ENCODE measurements at regions not wholly inside any gene's neighbourhood (a gene's known extent, or its start where the extent isn't known, plus 50 kb on each side); places are given as distances from the start of the nearest gene placed in this dataset.

- Histone ChIP-seq H3K4me3 (ENCODE audit: low read length in 2 of 2) (no peak overlapping the region), H3K9ac (ENCODE audit: low read depth in 1 of 2, low read length in 2 of 2) (no peak overlapping the region), H3K9me3 (ENCODE audit: control insufficient read depth in 2 of 2, low read length in 2 of 2) (no peaks in the 10 kb centered on the region), H3K27me3 (ENCODE audit: control insufficient read depth in 2 of 2, insufficient read depth in 2 of 2, low read length in 2 of 2) (no peaks in the 10 kb centered on the region), H3K27ac (ENCODE audit: low read depth in 2 of 2, low read length in 2 of 2) (no peak overlapping the region), H3K4me1 (ENCODE audit: control insufficient read depth in 2 of 2, insufficient read depth in 2 of 2, low read length in 2 of 2) (peaks cover 0 to 5% of the 10 kb centered on the region in 2 donors), H3K36me3 (ENCODE audit: control insufficient read depth in 2 of 2, insufficient read depth in 2 of 2, low read length in 2 of 2) (no peaks in the 10 kb centered on the region)
These were observed 301.9 kb upstream of the PITX2 start for GRCh38 chr4:110924761-110925160.

- Histone ChIP-seq H3K4me3 (ENCODE audit: low read length in 2 of 2) (no peak overlapping the region), H3K36me3 (ENCODE audit: control insufficient read depth in 2 of 2, insufficient read depth in 2 of 2, low read length in 2 of 2) (no peaks in the 10 kb centered on the region), H3K9me3 (ENCODE audit: control insufficient read depth in 2 of 2, low read length in 2 of 2) (no peaks in the 10 kb centered on the region), H3K27ac (ENCODE audit: low read depth in 2 of 2, low read length in 2 of 2) (no peak overlapping the region), H3K9ac (ENCODE audit: low read depth in 1 of 2, low read length in 2 of 2) (no peak overlapping the region), H3K4me1 (ENCODE audit: control insufficient read depth in 2 of 2, insufficient read depth in 2 of 2, low read length in 2 of 2) (peaks cover 0 to 5% of the 10 kb centered on the region in 2 donors), H3K27me3 (ENCODE audit: control insufficient read depth in 2 of 2, insufficient read depth in 2 of 2, low read length in 2 of 2) (no peaks in the 10 kb centered on the region)
These were observed 304.0 kb upstream of the PITX2 start for GRCh38 chr4:110926841-110927400.

DNA sequence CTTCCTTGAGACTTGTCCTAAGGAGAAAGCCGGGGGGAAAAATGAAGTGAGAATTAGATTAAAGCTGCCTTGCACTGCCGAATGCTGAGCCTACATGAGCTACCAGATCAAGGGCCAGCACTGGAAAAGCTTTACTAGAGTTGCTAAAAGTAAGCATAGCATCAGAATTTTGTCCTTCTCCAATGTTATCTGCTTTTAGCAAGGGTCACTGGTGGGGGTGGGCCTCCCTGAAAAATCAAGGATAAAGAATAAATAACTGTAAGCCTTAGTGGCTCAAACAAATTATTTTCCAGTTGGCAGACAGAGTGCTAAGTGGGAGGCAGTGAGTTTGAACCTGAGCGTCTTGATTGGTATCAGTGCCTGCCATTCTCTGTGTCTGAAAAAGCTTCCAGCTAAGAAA lies 310.5 kb upstream of the PITX2 start:
- Histone ChIP-seq H3K9me3 (ENCODE audit: control insufficient read depth in 2 of 2, low read length in 2 of 2) (no peaks in the 10 kb centered on the region), H3K4me3 (ENCODE audit: low read length in 2 of 2) (no peak overlapping the region), H3K9ac (ENCODE audit: low read depth in 1 of 2, low read length in 2 of 2) (no peak overlapping the region), H3K27ac (ENCODE audit: low read depth in 2 of 2, low read length in 2 of 2) (no peak overlapping the region), H3K27me3 (ENCODE audit: control insufficient read depth in 2 of 2, insufficient read depth in 2 of 2, low read length in 2 of 2) (no peaks in the 10 kb centered on the region), H3K36me3 (ENCODE audit: control insufficient read depth in 2 of 2, insufficient read depth in 2 of 2, low read length in 2 of 2) (no peaks in the 10 kb centered on the region), H3K4me1 (ENCODE audit: control insufficient read depth in 2 of 2, insufficient read depth in 2 of 2, low read length in 2 of 2) (no peaks in the 10 kb centered on the region)

DNA sequence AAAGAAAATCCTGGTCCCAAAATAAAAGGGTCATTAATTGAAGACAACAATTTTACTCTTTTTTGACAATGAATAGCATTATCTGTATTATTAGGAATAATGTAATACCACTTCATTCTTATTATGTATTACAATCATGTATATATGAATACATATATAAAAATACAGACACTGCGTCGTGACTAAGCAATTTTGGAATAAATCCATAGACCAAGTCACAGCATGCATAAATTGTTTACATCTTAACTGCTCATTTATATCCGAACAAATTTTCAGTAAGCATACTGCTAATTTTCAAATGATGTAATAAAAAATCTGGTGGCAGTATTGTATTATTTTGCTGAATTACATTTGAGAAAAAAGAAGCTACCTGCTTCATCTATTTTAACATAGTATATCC lies 321.6 kb upstream of the PITX2 start:
- no peak overlapping the region for H3K4me3 ChIP-seq (ENCODE audit: low read length in 2 of 2)
- no peak overlapping the region for H3K9ac ChIP-seq (ENCODE audit: low read depth in 1 of 2, low read length in 2 of 2)
- H3K36me3 ChIP-seq (ENCODE audit: control insufficient read depth in 2 of 2, insufficient read depth in 2 of 2, low read length in 2 of 2) = no peaks in the 10 kb centered on the region
- H3K27ac ChIP-seq (ENCODE audit: low read depth in 2 of 2, low read length in 2 of 2) = no peak overlapping the region
- H3K27me3 ChIP-seq (ENCODE audit: control insufficient read depth in 2 of 2, insufficient read depth in 2 of 2, low read length in 2 of 2) = no peaks in the 10 kb centered on the region
- no peaks in the 10 kb centered on the region for H3K4me1 ChIP-seq (ENCODE audit: control insufficient read depth in 2 of 2, insufficient read depth in 2 of 2, low read length in 2 of 2)
- H3K9me3 ChIP-seq (ENCODE audit: control insufficient read depth in 2 of 2, low read length in 2 of 2) = no peaks in the 10 kb centered on the region

GRCh38 chr4:110945600-110945999 lies 322.7 kb upstream of the PITX2 start:
- Histone ChIP-seq H3K27ac (ENCODE audit: low read depth in 2 of 2, low read length in 2 of 2) (no peak overlapping the region), H3K27me3 (ENCODE audit: control insufficient read depth in 2 of 2, insufficient read depth in 2 of 2, low read length in 2 of 2) (no peaks in the 10 kb centered on the region), H3K4me3 (ENCODE audit: low read length in 2 of 2) (no peak overlapping the region), H3K9me3 (ENCODE audit: control insufficient read depth in 2 of 2, low read length in 2 of 2) (no peaks in the 10 kb centered on the region), H3K4me1 (ENCODE audit: control insufficient read depth in 2 of 2, insufficient read depth in 2 of 2, low read length in 2 of 2) (no peaks in the 10 kb centered on the region), H3K9ac (ENCODE audit: low read depth in 1 of 2, low read length in 2 of 2) (no peak overlapping the region), H3K36me3 (ENCODE audit: control insufficient read depth in 2 of 2, insufficient read depth in 2 of 2, low read length in 2 of 2) (no peaks in the 10 kb centered on the region)

- Histone ChIP-seq H3K36me3 (ENCODE audit: control insufficient read depth in 2 of 2, insufficient read depth in 2 of 2, low read length in 2 of 2) (no peaks in the 10 kb centered on the region), H3K4me3 (ENCODE audit: low read length in 2 of 2) (no peak overlapping the region), H3K4me1 (ENCODE audit: control insufficient read depth in 2 of 2, insufficient read depth in 2 of 2, low read length in 2 of 2) (no peaks in the 10 kb centered on the region), H3K9ac (ENCODE audit: low read depth in 1 of 2, low read length in 2 of 2) (no peak overlapping the region), H3K9me3 (ENCODE audit: control insufficient read depth in 2 of 2, low read length in 2 of 2) (no peaks in the 10 kb centered on the region), H3K27me3 (ENCODE audit: control insufficient read depth in 2 of 2, insufficient read depth in 2 of 2, low read length in 2 of 2) (no peaks in the 10 kb centered on the region), H3K27ac (ENCODE audit: low read depth in 2 of 2, low read length in 2 of 2) (no peak overlapping the region)
These were observed 326.7 kb upstream of the PITX2 start for GRCh38 chr4:110949542-110949941.

- H3K9me3 ChIP-seq (ENCODE audit: control insufficient read depth in 2 of 2, low read length in 2 of 2) = no peaks in the 10 kb centered on the region
- no peak overlapping the region for H3K27ac ChIP-seq (ENCODE audit: low read depth in 2 of 2, low read length in 2 of 2)
- no peak overlapping the region for H3K4me3 ChIP-seq (ENCODE audit: low read length in 2 of 2)
- H3K9ac ChIP-seq (ENCODE audit: low read depth in 1 of 2, low read length in 2 of 2) = no peak overlapping the region
- H3K27me3 ChIP-seq (ENCODE audit: control insufficient read depth in 2 of 2, insufficient read depth in 2 of 2, low read length in 2 of 2) = no peaks in the 10 kb centered on the region
- H3K36me3 ChIP-seq (ENCODE audit: control insufficient read depth in 2 of 2, insufficient read depth in 2 of 2, low read length in 2 of 2) = no peaks in the 10 kb centered on the region
- H3K4me1 ChIP-seq (ENCODE audit: control insufficient read depth in 2 of 2, insufficient read depth in 2 of 2, low read length in 2 of 2) = no peaks in the 10 kb centered on the region
These were observed 327.9 kb upstream of the PITX2 start for GRCh38 chr4:110950731-110951130.

DNA sequence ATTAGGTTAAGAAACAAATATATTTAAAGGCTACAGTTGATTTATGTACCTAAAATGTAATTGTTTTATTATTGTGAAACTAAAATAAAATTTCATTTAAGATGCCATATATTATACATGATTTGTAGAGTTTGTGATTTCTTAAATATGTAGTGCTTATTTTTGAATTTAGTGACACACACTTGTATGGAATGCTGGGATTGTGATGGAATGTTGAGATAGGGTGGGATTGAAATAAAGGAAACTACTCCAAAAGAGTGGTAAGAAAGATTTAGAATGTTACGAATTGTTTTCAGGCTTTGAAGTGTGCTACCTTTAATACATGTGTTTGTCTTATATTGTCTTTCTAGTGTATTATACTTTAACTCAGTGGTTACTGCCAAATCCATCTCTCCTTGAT lies 330.3 kb upstream of the PITX2 start:
- H3K4me3 ChIP-seq (ENCODE audit: low read length in 2 of 2) = no peak overlapping the region
- no peaks in the 10 kb centered on the region for H3K4me1 ChIP-seq (ENCODE audit: control insufficient read depth in 2 of 2, insufficient read depth in 2 of 2, low read length in 2 of 2)
- no peak overlapping the region for H3K9ac ChIP-seq (ENCODE audit: low read depth in 1 of 2, low read length in 2 of 2)

GRCh38 chr4:110953898-110954297 lies 331.0 kb upstream of the PITX2 start:
- Histone ChIP-seq H3K36me3 (ENCODE audit: control insufficient read depth in 2 of 2, insufficient read depth in 2 of 2, low read length in 2 of 2) (no peaks in the 10 kb centered on the region), H3K27me3 (ENCODE audit: control insufficient read depth in 2 of 2, insufficient read depth in 2 of 2, low read length in 2 of 2) (no peaks in the 10 kb centered on the region), H3K27ac (ENCODE audit: low read depth in 2 of 2, low read length in 2 of 2) (no peak overlapping the region), H3K9ac (ENCODE audit: low read depth in 1 of 2, low read length in 2 of 2) (no peak overlapping the region), H3K9me3 (ENCODE audit: control insufficient read depth in 2 of 2, low read length in 2 of 2) (no peaks in the 10 kb centered on the region), H3K4me1 (ENCODE audit: control insufficient read depth in 2 of 2, insufficient read depth in 2 of 2, low read length in 2 of 2) (no peaks in the 10 kb centered on the region), H3K4me3 (ENCODE audit: low read length in 2 of 2) (no peak overlapping the region)

More for the DNA sequence above, 330.3 kb upstream of the PITX2 start:
- Histone ChIP-seq H3K36me3 (ENCODE audit: control insufficient read depth in 2 of 2, insufficient read depth in 2 of 2, low read length in 2 of 2) (no peaks in the 10 kb centered on the region), H3K9me3 (ENCODE audit: control insufficient read depth in 2 of 2, low read length in 2 of 2) (no peaks in the 10 kb centered on the region), H3K27me3 (ENCODE audit: control insufficient read depth in 2 of 2, insufficient read depth in 2 of 2, low read length in 2 of 2) (no peaks in the 10 kb centered on the region), H3K27ac (ENCODE audit: low read depth in 2 of 2, low read length in 2 of 2) (no peak overlapping the region)

GRCh38 chr4:110955748-110956147 lies 332.9 kb upstream of the PITX2 start:
- H3K27me3 ChIP-seq (ENCODE audit: control insufficient read depth in 2 of 2, insufficient read depth in 2 of 2, low read length in 2 of 2) = no peaks in the 10 kb centered on the region
- H3K36me3 ChIP-seq (ENCODE audit: control insufficient read depth in 2 of 2, insufficient read depth in 2 of 2, low read length in 2 of 2) = no peaks in the 10 kb centered on the region
- no peaks in the 10 kb centered on the region for H3K4me1 ChIP-seq (ENCODE audit: control insufficient read depth in 2 of 2, insufficient read depth in 2 of 2, low read length in 2 of 2)
- H3K9ac ChIP-seq (ENCODE audit: low read depth in 1 of 2, low read length in 2 of 2) = no peak overlapping the region
- H3K4me3 ChIP-seq (ENCODE audit: low read length in 2 of 2) = no peak overlapping the region
- H3K9me3 ChIP-seq (ENCODE audit: control insufficient read depth in 2 of 2, low read length in 2 of 2) = no peaks in the 10 kb centered on the region
- H3K27ac ChIP-seq (ENCODE audit: low read depth in 2 of 2, low read length in 2 of 2) = no peak overlapping the region

Measured in mucosa of rectum (tissue), 2 donors.